ENCODE measurements at regions not wholly inside any gene's neighbourhood (a gene's known extent, or its start where the extent isn't known, plus 50 kb on each side); places are given as distances from the start of the nearest gene placed in this dataset.

DNA sequence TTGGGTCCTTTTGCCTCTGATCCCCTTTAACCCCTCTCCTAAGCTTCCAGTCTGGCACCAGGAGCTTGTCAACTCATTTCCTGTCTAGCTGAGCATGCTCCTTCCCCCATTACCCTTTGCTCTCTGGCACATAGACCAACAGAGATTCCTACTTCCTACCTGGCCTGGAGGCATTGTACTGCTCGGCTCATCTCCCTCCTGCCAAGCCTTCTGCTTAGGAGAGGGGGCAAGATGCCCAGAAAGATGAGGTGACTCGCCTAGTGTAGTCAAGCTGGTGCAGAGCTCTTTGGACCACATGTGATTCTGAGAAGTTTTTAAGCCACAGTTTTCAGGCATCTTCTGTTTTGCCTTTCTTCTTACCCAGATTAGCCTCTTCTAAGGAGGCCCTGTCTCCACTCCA lies 95.4 kb downstream of the ZNF621 start:
- Histone ChIP-seq H3K27me3 (ENCODE audit: control insufficient read depth, insufficient read depth, low read length) (no peaks in the 10 kb centered on the region), H2AFZ (ENCODE audit: low read length) (no peak overlapping the region), H3K4me3 (replicated peaks in 1 of 4; ENCODE audit: control extremely low read depth in 1 of 4, insufficient read depth in 1 of 4, low read depth in 3 of 4, low read length in 4 of 4) (no peak overlapping the region), H3K79me2 (ENCODE audit: control insufficient read depth, insufficient read depth, low read length) (no peaks in the 10 kb centered on the region), H3K9ac (ENCODE audit: insufficient read depth, low read length) (no peak overlapping the region), H3K4me1 (ENCODE audit: control insufficient read depth, extremely low read depth, insufficient read depth, low read length) (no peaks in the 10 kb centered on the region), H3K27ac (ENCODE audit: insufficient read depth, low read length) (no peak overlapping the region), H4K20me1 (ENCODE audit: control insufficient read depth, extremely low read depth, insufficient read depth, low read length) (no peaks in the 10 kb centered on the region), H3K9me3 (ENCODE audit: control insufficient read depth, insufficient read depth, low read depth, low read length) (no peaks in the 10 kb centered on the region), H3K4me2 (ENCODE audit: extremely low read depth, insufficient read depth, low read length) (no peak overlapping the region), H3K36me3 (ENCODE audit: control insufficient read depth, insufficient read depth, low read length) (no peaks in the 10 kb centered on the region)
- TF ChIP-seq, protein P1, sequence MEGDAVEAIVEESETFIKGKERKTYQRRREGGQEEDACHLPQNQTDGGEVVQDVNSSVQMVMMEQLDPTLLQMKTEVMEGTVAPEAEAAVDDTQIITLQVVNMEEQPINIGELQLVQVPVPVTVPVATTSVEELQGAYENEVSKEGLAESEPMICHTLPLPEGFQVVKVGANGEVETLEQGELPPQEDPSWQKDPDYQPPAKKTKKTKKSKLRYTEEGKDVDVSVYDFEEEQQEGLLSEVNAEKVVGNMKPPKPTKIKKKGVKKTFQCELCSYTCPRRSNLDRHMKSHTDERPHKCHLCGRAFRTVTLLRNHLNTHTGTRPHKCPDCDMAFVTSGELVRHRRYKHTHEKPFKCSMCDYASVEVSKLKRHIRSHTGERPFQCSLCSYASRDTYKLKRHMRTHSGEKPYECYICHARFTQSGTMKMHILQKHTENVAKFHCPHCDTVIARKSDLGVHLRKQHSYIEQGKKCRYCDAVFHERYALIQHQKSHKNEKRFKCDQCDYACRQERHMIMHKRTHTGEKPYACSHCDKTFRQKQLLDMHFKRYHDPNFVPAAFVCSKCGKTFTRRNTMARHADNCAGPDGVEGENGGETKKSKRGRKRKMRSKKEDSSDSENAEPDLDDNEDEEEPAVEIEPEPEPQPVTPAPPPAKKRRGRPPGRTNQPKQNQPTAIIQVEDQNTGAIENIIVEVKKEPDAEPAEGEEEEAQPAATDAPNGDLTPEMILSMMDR (conservative IDR thresholded peaks at IDR 0.05 in 1 of 2, IDR thresholded peaks at IDR 0.05 in 1 of 2; ENCODE audit: low read depth in 1 of 2, low read length in 2 of 2), result no peak
- no peak for TF ChIP-seq EZH2 (IDR thresholded peaks at IDR 0.05; ENCODE audit: low read length, missing control alignments)
- no peak for DNase-seq (ENCODE audit: low read depth in 2 of 2)

DNA sequence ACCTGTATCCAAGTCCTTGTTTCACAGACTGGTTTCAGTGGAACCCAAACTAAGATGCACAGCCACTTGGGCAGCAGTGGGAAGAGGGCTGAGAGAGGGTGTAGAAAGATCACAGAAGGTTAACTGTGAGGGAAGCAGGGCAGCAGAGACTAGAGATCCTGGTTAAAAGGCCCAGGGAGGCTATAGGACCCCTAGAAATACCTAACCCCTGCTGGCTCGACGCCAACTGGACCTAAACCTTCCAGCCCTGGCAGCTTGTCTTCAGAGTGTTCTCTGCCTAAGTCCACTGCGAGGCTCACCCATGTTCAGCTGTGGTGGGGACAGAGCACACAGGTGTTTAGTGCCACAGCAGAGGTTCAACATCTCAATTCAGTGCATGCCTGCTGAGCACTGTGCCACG lies 96.5 kb downstream of the ZNF621 start:
- no peak overlapping the region for H2AFZ ChIP-seq (ENCODE audit: low read length)
- no peaks in the 10 kb centered on the region for H3K27me3 ChIP-seq (ENCODE audit: control insufficient read depth, insufficient read depth, low read length)
- H3K9me3 ChIP-seq (ENCODE audit: control insufficient read depth, insufficient read depth, low read depth, low read length), result no peaks in the 10 kb centered on the region
- H3K79me2 ChIP-seq (ENCODE audit: control insufficient read depth, insufficient read depth, low read length), result no peaks in the 10 kb centered on the region
- DNase-seq (ENCODE audit: low read depth in 2 of 2), result no peak
- no peak overlapping the region for H3K27ac ChIP-seq (ENCODE audit: insufficient read depth, low read length)
- TF ChIP-seq EZH2 (IDR thresholded peaks at IDR 0.05; ENCODE audit: low read length, missing control alignments), result no peak
- no peaks in the 10 kb centered on the region for H3K36me3 ChIP-seq (ENCODE audit: control insufficient read depth, insufficient read depth, low read length)
- no peak overlapping the region for H3K4me3 ChIP-seq (replicated peaks in 1 of 4; ENCODE audit: control extremely low read depth in 1 of 4, insufficient read depth in 1 of 4, low read depth in 3 of 4, low read length in 4 of 4)
- no peak overlapping the region for H3K9ac ChIP-seq (ENCODE audit: insufficient read depth, low read length)
- no peaks in the 10 kb centered on the region for H4K20me1 ChIP-seq (ENCODE audit: control insufficient read depth, extremely low read depth, insufficient read depth, low read length)
- no peak overlapping the region for H3K4me2 ChIP-seq (ENCODE audit: extremely low read depth, insufficient read depth, low read length)
- H3K4me1 ChIP-seq (ENCODE audit: control insufficient read depth, extremely low read depth, insufficient read depth, low read length), result no peaks in the 10 kb centered on the region

DNA sequence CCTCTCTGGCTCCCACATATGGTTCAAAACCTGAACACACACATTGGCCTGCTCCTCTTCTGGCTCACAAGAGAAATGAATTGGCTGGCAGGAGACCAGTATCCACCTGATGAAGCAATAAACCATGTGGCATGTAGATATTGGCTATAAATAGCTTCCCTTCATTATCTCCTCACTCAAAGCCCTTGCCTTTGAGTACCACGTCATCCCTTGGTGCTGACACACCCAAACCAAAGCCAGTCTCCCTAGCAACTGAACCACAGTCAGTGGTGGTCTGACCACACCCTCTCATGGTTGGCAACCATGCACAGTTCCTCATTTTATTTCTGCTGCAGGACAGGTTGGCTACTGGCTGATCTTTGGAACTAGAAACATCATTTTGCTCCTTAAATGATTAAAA lies 98.8 kb downstream of the ZNF621 start:
- no peaks in the 10 kb centered on the region for H3K27me3 ChIP-seq (ENCODE audit: control insufficient read depth, insufficient read depth, low read length)
- H4K20me1 ChIP-seq (ENCODE audit: control insufficient read depth, extremely low read depth, insufficient read depth, low read length), result no peaks in the 10 kb centered on the region
- TF ChIP-seq, protein P1 (conservative IDR thresholded peaks at IDR 0.05 in 1 of 2, IDR thresholded peaks at IDR 0.05 in 1 of 2; ENCODE audit: low read depth in 1 of 2, low read length in 2 of 2), result no peak
- no peak for TF ChIP-seq EZH2 (IDR thresholded peaks at IDR 0.05; ENCODE audit: low read length, missing control alignments)
- no peak overlapping the region for H3K4me2 ChIP-seq (ENCODE audit: extremely low read depth, insufficient read depth, low read length)
- no peak overlapping the region for H3K9ac ChIP-seq (ENCODE audit: insufficient read depth, low read length)
- no peaks in the 10 kb centered on the region for H3K79me2 ChIP-seq (ENCODE audit: control insufficient read depth, insufficient read depth, low read length)
- no peak overlapping the region for H2AFZ ChIP-seq (ENCODE audit: low read length)
- peak in 1 of 2 donors; percentile 26 for DNase-seq (ENCODE audit: low read depth in 2 of 2)
- H3K4me3 ChIP-seq (replicated peaks in 1 of 4; ENCODE audit: control extremely low read depth in 1 of 4, insufficient read depth in 1 of 4, low read depth in 3 of 4, low read length in 4 of 4), result no peak overlapping the region
- H3K9me3 ChIP-seq (ENCODE audit: control insufficient read depth, insufficient read depth, low read depth, low read length), result no peaks in the 10 kb centered on the region
- H3K4me1 ChIP-seq (ENCODE audit: control insufficient read depth, extremely low read depth, insufficient read depth, low read length), result no peaks in the 10 kb centered on the region
- H3K36me3 ChIP-seq (ENCODE audit: control insufficient read depth, insufficient read depth, low read length), result no peaks in the 10 kb centered on the region
- H3K27ac ChIP-seq (ENCODE audit: insufficient read depth, low read length), result no peak overlapping the region

All from fibroblast of lung (primary cell).